ENCODE measurements at regions not wholly inside any gene's neighbourhood (a gene's known extent, or its start where the extent isn't known, plus 50 kb on each side); places are given as distances from the start of the nearest gene placed in this dataset.

DNA sequence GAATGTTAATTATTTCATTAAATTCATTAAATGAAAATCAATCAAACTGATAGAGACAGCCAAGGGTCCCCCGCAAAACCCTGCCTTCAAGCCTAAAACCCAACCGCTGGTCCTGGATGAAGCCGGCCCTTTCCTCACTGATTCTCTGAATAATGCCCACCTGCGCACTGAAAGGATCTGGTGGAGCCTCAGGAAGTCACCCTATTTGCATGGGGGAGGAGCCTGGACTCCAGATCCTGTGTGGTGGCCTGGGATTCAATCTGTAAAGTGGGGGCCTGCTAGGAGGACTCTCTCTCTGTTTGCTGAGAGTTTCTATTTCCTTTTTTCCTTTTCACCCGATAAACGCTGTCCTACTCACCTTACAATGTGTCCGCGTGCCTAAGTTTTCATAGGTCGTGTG is 97.9 kb upstream of the ADAMTS3 start:
- BruUV-seq (replicated peaks): no TSS peak
- H3K27ac ChIP-seq (ENCODE audit: insufficient read depth, low read depth, low read length): no peak overlapping the region
- peaks cover 0 to 2% of the 10 kb centered on the region in 2 experiments for H3K27me3 ChIP-seq (ENCODE audit: control insufficient read depth in 2 of 2, insufficient read depth in 2 of 2, low read length in 2 of 2)
- no peak overlapping the region for H3K4me2 ChIP-seq (ENCODE audit: insufficient read depth, low read length)
- intact Hi-C loops (cut with micrococcal nuclease) (no loop called here), dilution Hi-C loops (cut with MboI; ENCODE audit: extremely low pct_ligation_motif_present, low sequenced_read_pairs) (no loop called here)
- H3K4me3 ChIP-seq (replicated peaks in 1 of 3; ENCODE audit: insufficient read depth in 1 of 3, low read depth in 1 of 3, low read length in 3 of 3): no peak overlapping the region
- H3K9ac ChIP-seq (replicated peaks; ENCODE audit: extremely low read depth, insufficient read depth, low read length): no peak overlapping the region
- DNase-seq (ENCODE audit: low read depth, low spot score) (no peak), FAIRE-seq (no peak)
- no peaks in the 10 kb centered on the region for H3K79me2 ChIP-seq (ENCODE audit: control insufficient read depth, insufficient read depth, low read length)
- H4K20me1 ChIP-seq (replicated peaks; ENCODE audit: control insufficient read depth, extremely low read depth, insufficient read depth, low read length): no peaks in the 10 kb centered on the region
- TF ChIP-seq, protein P1, sequence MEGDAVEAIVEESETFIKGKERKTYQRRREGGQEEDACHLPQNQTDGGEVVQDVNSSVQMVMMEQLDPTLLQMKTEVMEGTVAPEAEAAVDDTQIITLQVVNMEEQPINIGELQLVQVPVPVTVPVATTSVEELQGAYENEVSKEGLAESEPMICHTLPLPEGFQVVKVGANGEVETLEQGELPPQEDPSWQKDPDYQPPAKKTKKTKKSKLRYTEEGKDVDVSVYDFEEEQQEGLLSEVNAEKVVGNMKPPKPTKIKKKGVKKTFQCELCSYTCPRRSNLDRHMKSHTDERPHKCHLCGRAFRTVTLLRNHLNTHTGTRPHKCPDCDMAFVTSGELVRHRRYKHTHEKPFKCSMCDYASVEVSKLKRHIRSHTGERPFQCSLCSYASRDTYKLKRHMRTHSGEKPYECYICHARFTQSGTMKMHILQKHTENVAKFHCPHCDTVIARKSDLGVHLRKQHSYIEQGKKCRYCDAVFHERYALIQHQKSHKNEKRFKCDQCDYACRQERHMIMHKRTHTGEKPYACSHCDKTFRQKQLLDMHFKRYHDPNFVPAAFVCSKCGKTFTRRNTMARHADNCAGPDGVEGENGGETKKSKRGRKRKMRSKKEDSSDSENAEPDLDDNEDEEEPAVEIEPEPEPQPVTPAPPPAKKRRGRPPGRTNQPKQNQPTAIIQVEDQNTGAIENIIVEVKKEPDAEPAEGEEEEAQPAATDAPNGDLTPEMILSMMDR (IDR thresholded peaks at IDR 0.05; ENCODE audit: extremely low read depth in 1 of 2, insufficient read depth in 1 of 2, low read depth in 1 of 2, low read length in 2 of 2): no peak
- TF ChIP-seq, protein P2, sequence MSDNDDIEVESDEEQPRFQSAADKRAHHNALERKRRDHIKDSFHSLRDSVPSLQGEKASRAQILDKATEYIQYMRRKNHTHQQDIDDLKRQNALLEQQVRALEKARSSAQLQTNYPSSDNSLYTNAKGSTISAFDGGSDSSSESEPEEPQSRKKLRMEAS (IDR thresholded peaks at IDR 0.05; ENCODE audit: insufficient read depth, insufficient read length): no peak
- TF ChIP-seq FOS (IDR thresholded peaks at IDR 0.05; ENCODE audit: borderline replicate concordance, insufficient read depth, low read length) (no peak), EZH2 (IDR thresholded peaks at IDR 0.05; ENCODE audit: borderline replicate concordance, low read depth, low read length, severe bottlenecking) (no peak), JUN (IDR thresholded peaks at IDR 0.05; ENCODE audit: borderline replicate concordance, insufficient read depth, insufficient read length, low read depth) (no peak), POLR2A (IDR thresholded peaks at IDR 0.05; ENCODE audit: low read depth, low read length) (no peak), POLR2AphosphoS5 (IDR thresholded peaks at IDR 0.05; ENCODE audit: insufficient read depth, low read depth, low read length) (no peak), MYC (IDR thresholded peaks at IDR 0.05; ENCODE audit: low read depth, low read length) (no peak), GATA2 (IDR thresholded peaks at IDR 0.05; ENCODE audit: insufficient read depth, insufficient read length, low read depth, low read length) (no peak)
- POLR2A ChIA-PET: no interaction called here
- H3K9me3 ChIP-seq (replicated peaks; ENCODE audit: control insufficient read depth, insufficient read depth, low read length): no peaks in the 10 kb centered on the region
- no peak overlapping the region for H2AFZ ChIP-seq (ENCODE audit: low read depth, low read length)
- CTCF ChIA-PET: no interaction called here
- H3K36me3 ChIP-seq (ENCODE audit: control insufficient read depth in 2 of 2, extremely low read depth in 1 of 2, insufficient read depth in 2 of 2, low read length in 2 of 2): no peaks in the 10 kb centered on the region
- no peaks in the 10 kb centered on the region for H3K4me1 ChIP-seq (ENCODE audit: control insufficient read depth, extremely low read depth, insufficient read depth, low read length)
- H3K9me1 ChIP-seq (replicated peaks; ENCODE audit: control insufficient read depth, extremely low read depth, insufficient read depth, low read length): no peaks in the 10 kb centered on the region
